Liver (tissue), 8 donors: ENCODE measurements at regions not wholly inside any gene's neighbourhood (a gene's known extent, or its start where the extent isn't known, plus 50 kb on each side); places are given as distances from the start of the nearest gene placed in this dataset.
"Not testable (repeated sequence)": the region's sequence is repeated elsewhere in the genome, so short reads cannot be mapped to it uniquely, and the experiment has no call there.

ENCODE experiments used
- DNase-seq: peaks from one replicate; pipeline ENCODE4 v3.0.0-alpha.2; 2017; ENCODE audit warnings: low spot score
- H3K27ac ChIP-seq, 2 donors: one replicate each; pipeline ENCODE4 v1.7.0; 2013; ENCODE audit warnings: inconsistent platforms in 2 of 2, low read length in 2 of 2, control low read depth in 1 of 2, low read depth in 1 of 2, mild to moderate bottlenecking in 1 of 2
- H3K27me3 ChIP-seq, 4 donors: one replicate each; pipeline versions ENCODE4 v1.6.1 to v1.7.0; 2013; ENCODE audit warnings: low read length in 3 of 4, inconsistent platforms in 1 of 4, mild to moderate bottlenecking in 1 of 4, moderate library complexity in 1 of 4; ENCODE audit not compliant: control insufficient read depth in 4 of 4, insufficient read depth in 4 of 4
- H3K36me3 ChIP-seq, 4 donors: one replicate each; pipeline versions ENCODE4 v1.6.1 to v1.7.0; 2013; ENCODE audit warnings: low read length in 3 of 4, mild to moderate bottlenecking in 3 of 4, low read depth in 1 of 4, moderate library complexity in 1 of 4; ENCODE audit not compliant: control insufficient read depth in 4 of 4, insufficient read depth in 3 of 4
- H3K4me1 ChIP-seq, 4 donors: one replicate each; pipeline versions ENCODE4 v1.6.1 to v1.7.0; 2013; ENCODE audit warnings: low read length in 3 of 4, mild to moderate bottlenecking in 3 of 4, moderate library complexity in 1 of 4; ENCODE audit not compliant: control insufficient read depth in 4 of 4, insufficient read depth in 4 of 4
- H3K4me3 ChIP-seq, 3 donors: one replicate each; pipeline versions ENCODE4 v1.6.1 to v1.7.0; 2013; ENCODE audit warnings: low read length in 3 of 3, control low read depth in 1 of 3, low read depth in 1 of 3, mild to moderate bottlenecking in 1 of 3
- H3K9ac ChIP-seq, 2 donors: one replicate each; pipeline ENCODE4 v1.7.0; 2013; ENCODE audit warnings: low read length in 2 of 2, mild to moderate bottlenecking in 2 of 2, moderate library complexity in 2 of 2, control low read depth in 1 of 2, low read depth in 1 of 2
- H3K9me3 ChIP-seq, 4 donors: one replicate each; pipeline versions ENCODE4 v1.6.1 to v1.7.0; 2013; ENCODE audit warnings: low read length in 3 of 4; ENCODE audit not compliant: control insufficient read depth in 4 of 4
- ATF3 ChIP-seq: IDR thresholded peaks from 2 replicates; pipeline ENCODE4 v1.6.1; 2016; ENCODE audit warnings: antibody characterized with exemption
- EGR1 ChIP-seq, 2 donors: IDR thresholded peaks; 2 replicates each; pipeline ENCODE4 v1.6.1; 2016 to 2018; ENCODE audit warnings: antibody characterized with exemption in 2 of 2, low read depth in 2 of 2
- FOXA1 ChIP-seq: IDR thresholded peaks from 2 replicates; pipeline ENCODE4 v1.6.1; 2016; ENCODE audit warnings: antibody characterized with exemption
- FOXA2 ChIP-seq: IDR thresholded peaks from 2 replicates; pipeline ENCODE4 v1.6.1; 2016; ENCODE audit warnings: antibody characterized with exemption
- GABPA ChIP-seq, 2 donors: IDR thresholded peaks in 1 of 2; conservative IDR thresholded peaks in 1 of 2; 2 replicates each; pipeline ENCODE4 v1.6.1; 2016; ENCODE audit warnings: antibody characterized with exemption in 2 of 2, mild to moderate bottlenecking in 1 of 2, moderate library complexity in 1 of 2
- HNF4A ChIP-seq, 2 donors: conservative IDR thresholded peaks; 2 replicates each; pipeline ENCODE4 v1.6.1; 2016; ENCODE audit warnings: antibody characterized with exemption in 2 of 2, mild to moderate bottlenecking in 2 of 2
- HNF4G ChIP-seq: IDR thresholded peaks from 2 replicates; pipeline ENCODE4 v1.6.1; 2016; ENCODE audit warnings: antibody characterized with exemption
- JUND ChIP-seq, 2 donors: IDR thresholded peaks; 2 replicates each; pipeline ENCODE4 v1.6.1; 2016; ENCODE audit warnings: antibody characterized with exemption in 2 of 2
- NR2F2 ChIP-seq: IDR thresholded peaks from 2 replicates; pipeline ENCODE4 v1.6.1; 2016; ENCODE audit warnings: antibody characterized with exemption
- RAD21 ChIP-seq, 2 donors: IDR thresholded peaks; 2 replicates each; pipeline ENCODE4 v1.6.1; 2016; ENCODE audit warnings: antibody characterized with exemption in 2 of 2, mild to moderate bottlenecking in 2 of 2
- RXRA ChIP-seq, 2 donors: IDR thresholded peaks; 2 replicates each; pipeline ENCODE4 v1.6.1; 2017 to 2018; ENCODE audit warnings: antibody characterized with exemption in 2 of 2, mild to moderate bottlenecking in 1 of 2
- SP1 ChIP-seq: IDR thresholded peaks from 2 replicates; pipeline ENCODE4 v1.6.1; 2018; ENCODE audit warnings: antibody characterized with exemption, mild to moderate bottlenecking
- TAF1 ChIP-seq: conservative IDR thresholded peaks from 2 replicates; pipeline ENCODE4 v1.6.1; 2016; ENCODE audit warnings: antibody characterized with exemption, mild to moderate bottlenecking
- YY1 ChIP-seq: IDR thresholded peaks from 2 replicates; pipeline ENCODE4 v1.6.1; 2016; ENCODE audit warnings: antibody characterized with exemption, mild to moderate bottlenecking
- WGBS: extraction: QIAGEN DNeasy Blood & Tissue Kit; methylation state at CpG from one replicate; pipeline ENCODE4 v1.1.7; 2013; 5-methylcytosine and 5-hydroxymethylcytosine counted together
- TF ChIP-seq, protein P1 (sequence below): IDR thresholded peaks from 2 replicates; pipeline ENCODE4 v1.6.1; 2016; ENCODE audit warnings: antibody characterized with exemption
- TF ChIP-seq, protein P2 (sequence below): IDR thresholded peaks from 2 replicates; pipeline ENCODE4 v1.6.1; 2016; ENCODE audit warnings: antibody characterized with exemption
- TF ChIP-seq, protein P3 (sequence below): IDR thresholded peaks from 2 replicates; pipeline ENCODE4 v1.6.1; 2016; ENCODE audit warnings: antibody characterized with exemption, mild to moderate bottlenecking
- TF ChIP-seq, protein P4 (sequence below): fragments of 150-350 bp; IDR thresholded peaks from 2 replicates; pipeline ENCODE4 v1.5.1; 2017; ENCODE audit warnings: improper control_type of control experiment, low read depth, low read length; ENCODE audit not compliant: missing input control
- donor health status: healthy.
- donor health status: healthy.
- donor health status: healthy.
- donor health status: healthy.
- donor health status: healthy.

- WGBS: 91% methylated on average over 3 of the region's 3 CpGs
- Histone ChIP-seq H3K9me3 (no peaks in the 10 kb centered on the region), H3K4me3 (no peak overlapping the region), H3K27ac (no peak overlapping the region), H3K9ac (no peak overlapping the region), H3K4me1 (no peaks in the 10 kb centered on the region), H3K27me3 (no peaks in the 10 kb centered on the region), H3K36me3 (no peaks in the 10 kb centered on the region)
- TF ChIP-seq JUND (IDR thresholded peaks at IDR 0.05): no peak
- TF ChIP-seq NR2F2: no peak
- no peak for TF ChIP-seq HNF4A (conservative IDR thresholded peaks at IDR 0.05)
- TF ChIP-seq YY1: no peak
- no peak for TF ChIP-seq GABPA (IDR thresholded peaks at IDR 0.05 in 1 of 2, conservative IDR thresholded peaks at IDR 0.05 in 1 of 2)
- no peak for TF ChIP-seq FOXA1
- TF ChIP-seq, protein P1, sequence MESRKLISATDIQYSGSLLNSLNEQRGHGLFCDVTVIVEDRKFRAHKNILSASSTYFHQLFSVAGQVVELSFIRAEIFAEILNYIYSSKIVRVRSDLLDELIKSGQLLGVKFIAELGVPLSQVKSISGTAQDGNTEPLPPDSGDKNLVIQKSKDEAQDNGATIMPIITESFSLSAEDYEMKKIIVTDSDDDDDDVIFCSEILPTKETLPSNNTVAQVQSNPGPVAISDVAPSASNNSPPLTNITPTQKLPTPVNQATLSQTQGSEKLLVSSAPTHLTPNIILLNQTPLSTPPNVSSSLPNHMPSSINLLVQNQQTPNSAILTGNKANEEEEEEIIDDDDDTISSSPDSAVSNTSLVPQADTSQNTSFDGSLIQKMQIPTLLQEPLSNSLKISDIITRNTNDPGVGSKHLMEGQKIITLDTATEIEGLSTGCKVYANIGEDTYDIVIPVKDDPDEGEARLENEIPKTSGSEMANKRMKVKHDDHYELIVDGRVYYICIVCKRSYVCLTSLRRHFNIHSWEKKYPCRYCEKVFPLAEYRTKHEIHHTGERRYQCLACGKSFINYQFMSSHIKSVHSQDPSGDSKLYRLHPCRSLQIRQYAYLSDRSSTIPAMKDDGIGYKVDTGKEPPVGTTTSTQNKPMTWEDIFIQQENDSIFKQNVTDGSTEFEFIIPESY: no peak
- TF ChIP-seq, protein P2, sequence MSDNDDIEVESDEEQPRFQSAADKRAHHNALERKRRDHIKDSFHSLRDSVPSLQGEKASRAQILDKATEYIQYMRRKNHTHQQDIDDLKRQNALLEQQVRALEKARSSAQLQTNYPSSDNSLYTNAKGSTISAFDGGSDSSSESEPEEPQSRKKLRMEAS: no peak
- TF ChIP-seq, protein P3, sequence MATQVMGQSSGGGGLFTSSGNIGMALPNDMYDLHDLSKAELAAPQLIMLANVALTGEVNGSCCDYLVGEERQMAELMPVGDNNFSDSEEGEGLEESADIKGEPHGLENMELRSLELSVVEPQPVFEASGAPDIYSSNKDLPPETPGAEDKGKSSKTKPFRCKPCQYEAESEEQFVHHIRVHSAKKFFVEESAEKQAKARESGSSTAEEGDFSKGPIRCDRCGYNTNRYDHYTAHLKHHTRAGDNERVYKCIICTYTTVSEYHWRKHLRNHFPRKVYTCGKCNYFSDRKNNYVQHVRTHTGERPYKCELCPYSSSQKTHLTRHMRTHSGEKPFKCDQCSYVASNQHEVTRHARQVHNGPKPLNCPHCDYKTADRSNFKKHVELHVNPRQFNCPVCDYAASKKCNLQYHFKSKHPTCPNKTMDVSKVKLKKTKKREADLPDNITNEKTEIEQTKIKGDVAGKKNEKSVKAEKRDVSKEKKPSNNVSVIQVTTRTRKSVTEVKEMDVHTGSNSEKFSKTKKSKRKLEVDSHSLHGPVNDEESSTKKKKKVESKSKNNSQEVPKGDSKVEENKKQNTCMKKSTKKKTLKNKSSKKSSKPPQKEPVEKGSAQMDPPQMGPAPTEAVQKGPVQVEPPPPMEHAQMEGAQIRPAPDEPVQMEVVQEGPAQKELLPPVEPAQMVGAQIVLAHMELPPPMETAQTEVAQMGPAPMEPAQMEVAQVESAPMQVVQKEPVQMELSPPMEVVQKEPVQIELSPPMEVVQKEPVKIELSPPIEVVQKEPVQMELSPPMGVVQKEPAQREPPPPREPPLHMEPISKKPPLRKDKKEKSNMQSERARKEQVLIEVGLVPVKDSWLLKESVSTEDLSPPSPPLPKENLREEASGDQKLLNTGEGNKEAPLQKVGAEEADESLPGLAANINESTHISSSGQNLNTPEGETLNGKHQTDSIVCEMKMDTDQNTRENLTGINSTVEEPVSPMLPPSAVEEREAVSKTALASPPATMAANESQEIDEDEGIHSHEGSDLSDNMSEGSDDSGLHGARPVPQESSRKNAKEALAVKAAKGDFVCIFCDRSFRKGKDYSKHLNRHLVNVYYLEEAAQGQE: no peak
- no peak for TF ChIP-seq HNF4G
- TF ChIP-seq RXRA (IDR thresholded peaks at IDR 0.05): no peak
- TF ChIP-seq RAD21 (IDR thresholded peaks at IDR 0.05): no peak
- TF ChIP-seq, protein P4, sequence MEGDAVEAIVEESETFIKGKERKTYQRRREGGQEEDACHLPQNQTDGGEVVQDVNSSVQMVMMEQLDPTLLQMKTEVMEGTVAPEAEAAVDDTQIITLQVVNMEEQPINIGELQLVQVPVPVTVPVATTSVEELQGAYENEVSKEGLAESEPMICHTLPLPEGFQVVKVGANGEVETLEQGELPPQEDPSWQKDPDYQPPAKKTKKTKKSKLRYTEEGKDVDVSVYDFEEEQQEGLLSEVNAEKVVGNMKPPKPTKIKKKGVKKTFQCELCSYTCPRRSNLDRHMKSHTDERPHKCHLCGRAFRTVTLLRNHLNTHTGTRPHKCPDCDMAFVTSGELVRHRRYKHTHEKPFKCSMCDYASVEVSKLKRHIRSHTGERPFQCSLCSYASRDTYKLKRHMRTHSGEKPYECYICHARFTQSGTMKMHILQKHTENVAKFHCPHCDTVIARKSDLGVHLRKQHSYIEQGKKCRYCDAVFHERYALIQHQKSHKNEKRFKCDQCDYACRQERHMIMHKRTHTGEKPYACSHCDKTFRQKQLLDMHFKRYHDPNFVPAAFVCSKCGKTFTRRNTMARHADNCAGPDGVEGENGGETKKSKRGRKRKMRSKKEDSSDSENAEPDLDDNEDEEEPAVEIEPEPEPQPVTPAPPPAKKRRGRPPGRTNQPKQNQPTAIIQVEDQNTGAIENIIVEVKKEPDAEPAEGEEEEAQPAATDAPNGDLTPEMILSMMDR: no peak
- TF ChIP-seq ATF3: no peak
- no peak for TF ChIP-seq SP1
- TF ChIP-seq EGR1 (IDR thresholded peaks at IDR 0.05; ENCODE audit: low read depth in 2 of 2): no peak
- TF ChIP-seq FOXA2: no peak
- no peak for TF ChIP-seq TAF1
- no peak for DNase-seq
These were observed 100.1 kb upstream of the GRIN2A start for GRCh38 chr16:10282367-10282766.

GRCh38 chr16:10283246-10283645, 101.0 kb upstream of the GRIN2A start:
- H3K9me3 ChIP-seq, DNase-seq, H3K4me3 ChIP-seq, H3K27ac ChIP-seq, H3K27me3 ChIP-seq, H3K4me1 ChIP-seq, H3K36me3 ChIP-seq, H3K9ac ChIP-seq: not testable (repeated sequence)
- 87% methylated on average over 8 of the region's 8 CpGs for WGBS

- H3K36me3 ChIP-seq, DNase-seq, H3K9me3 ChIP-seq, H3K27ac ChIP-seq, H3K9ac ChIP-seq, H3K4me3 ChIP-seq, H3K4me1 ChIP-seq, H3K27me3 ChIP-seq: not testable (repeated sequence)
- 89% methylated on average over 2 of the region's 2 CpGs for WGBS
These were observed 95.3 kb upstream of the ATF7IP2 start for GRCh38 chr16:10290467-10291105.

GRCh38 chr16:10292197-10292596, 93.7 kb upstream of the ATF7IP2 start:
- not testable (repeated sequence) for DNase-seq, H3K9me3 ChIP-seq, H3K4me3 ChIP-seq, H3K27me3 ChIP-seq, H3K4me1 ChIP-seq, H3K27ac ChIP-seq, H3K9ac ChIP-seq, H3K36me3 ChIP-seq
- 87% methylated on average over 9 of the region's 9 CpGs for WGBS
